ENCODE measurements at regions not wholly inside any gene's neighbourhood (a gene's known extent, or its start where the extent isn't known, plus 50 kb on each side); places are given as distances from the start of the nearest gene placed in this dataset.
A peak's percentile ranks its signal among the peaks of the same experiment; 100 is the strongest.

DNA sequence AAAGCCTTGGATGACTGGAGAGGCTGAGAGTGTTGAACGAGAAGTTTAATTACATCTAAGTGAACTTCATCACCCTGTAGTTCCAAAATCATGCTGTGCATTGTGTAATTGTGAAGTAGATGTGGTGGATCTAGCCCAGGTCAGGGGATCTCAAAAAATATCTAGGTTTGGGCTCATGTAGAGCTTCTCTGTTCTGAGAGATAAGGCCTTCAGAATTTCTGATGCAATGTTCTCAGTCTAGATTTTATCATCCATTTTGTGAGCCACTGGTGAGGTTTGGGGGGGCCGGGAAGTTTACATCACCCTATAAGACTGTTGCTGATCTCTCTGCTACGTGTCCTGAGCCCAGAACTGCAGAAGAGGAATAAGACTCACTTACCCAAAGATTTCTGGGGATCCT lies 719.4 kb downstream of the SOCS6 start:
- DNase-seq (ENCODE audit: low read depth) = no peak
- TF ChIP-seq, protein P1, sequence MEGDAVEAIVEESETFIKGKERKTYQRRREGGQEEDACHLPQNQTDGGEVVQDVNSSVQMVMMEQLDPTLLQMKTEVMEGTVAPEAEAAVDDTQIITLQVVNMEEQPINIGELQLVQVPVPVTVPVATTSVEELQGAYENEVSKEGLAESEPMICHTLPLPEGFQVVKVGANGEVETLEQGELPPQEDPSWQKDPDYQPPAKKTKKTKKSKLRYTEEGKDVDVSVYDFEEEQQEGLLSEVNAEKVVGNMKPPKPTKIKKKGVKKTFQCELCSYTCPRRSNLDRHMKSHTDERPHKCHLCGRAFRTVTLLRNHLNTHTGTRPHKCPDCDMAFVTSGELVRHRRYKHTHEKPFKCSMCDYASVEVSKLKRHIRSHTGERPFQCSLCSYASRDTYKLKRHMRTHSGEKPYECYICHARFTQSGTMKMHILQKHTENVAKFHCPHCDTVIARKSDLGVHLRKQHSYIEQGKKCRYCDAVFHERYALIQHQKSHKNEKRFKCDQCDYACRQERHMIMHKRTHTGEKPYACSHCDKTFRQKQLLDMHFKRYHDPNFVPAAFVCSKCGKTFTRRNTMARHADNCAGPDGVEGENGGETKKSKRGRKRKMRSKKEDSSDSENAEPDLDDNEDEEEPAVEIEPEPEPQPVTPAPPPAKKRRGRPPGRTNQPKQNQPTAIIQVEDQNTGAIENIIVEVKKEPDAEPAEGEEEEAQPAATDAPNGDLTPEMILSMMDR (IDR thresholded peaks at IDR 0.05; ENCODE audit: low read length, missing control alignments) = no peak
- H3K4me3 ChIP-seq (replicated peaks; ENCODE audit: low read depth, low read length) = no peak overlapping the region

DNA sequence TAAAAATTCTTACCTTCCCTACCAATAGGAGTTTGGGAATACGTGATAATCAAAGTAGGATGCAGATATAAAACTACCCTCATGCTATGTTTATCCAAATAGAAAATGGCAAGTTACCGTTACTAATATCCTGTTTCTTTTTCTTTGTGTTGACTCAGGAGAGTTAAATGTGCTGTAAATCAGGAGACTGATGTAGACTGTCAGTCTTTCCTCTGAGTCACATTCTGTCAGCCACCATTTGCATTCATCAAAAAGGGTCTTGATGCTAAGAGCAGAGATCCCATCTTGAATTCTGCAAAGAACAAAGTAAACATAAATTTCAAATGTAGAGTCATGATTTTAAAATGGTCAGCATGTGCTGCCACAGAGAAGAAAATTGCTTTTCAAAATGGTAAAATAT lies 712.8 kb downstream of the SOCS6 start:
- TF ChIP-seq, protein P1 (IDR thresholded peaks at IDR 0.05; ENCODE audit: low read length, missing control alignments) = no peak
- peak; percentile 13 for DNase-seq (ENCODE audit: low read depth)
- no peak overlapping the region for H3K4me3 ChIP-seq (replicated peaks; ENCODE audit: low read depth, low read length)

DNA sequence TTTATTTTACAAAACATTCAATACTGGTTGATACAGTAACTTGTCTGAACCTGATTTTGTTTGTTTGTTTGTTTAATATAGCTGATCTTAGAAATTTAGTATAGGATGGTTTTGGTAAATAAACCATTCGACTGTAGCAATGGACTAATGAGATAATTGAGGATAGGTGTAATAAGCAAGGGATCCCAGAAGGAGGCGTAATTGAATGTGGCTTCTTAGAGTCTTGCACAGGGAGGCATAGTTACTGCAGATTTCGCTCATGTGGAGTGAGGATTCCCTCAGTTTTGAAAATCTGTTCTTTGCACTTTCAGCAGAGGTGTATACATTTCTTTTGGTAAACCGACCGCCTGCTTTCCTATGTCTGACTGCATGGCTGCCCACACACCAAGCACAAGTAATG lies 709.6 kb downstream of the SOCS6 start:
- DNase-seq (ENCODE audit: low read depth) = peak; percentile 35
- TF ChIP-seq, protein P1 (IDR thresholded peaks at IDR 0.05; ENCODE audit: low read length, missing control alignments) = peak; percentile 31
- no peak overlapping the region for H3K4me3 ChIP-seq (replicated peaks; ENCODE audit: low read depth, low read length)

- TF ChIP-seq, protein P1 (IDR thresholded peaks at IDR 0.05; ENCODE audit: low read length, missing control alignments) = no peak
- H3K4me3 ChIP-seq (replicated peaks; ENCODE audit: low read depth, low read length) = no peak overlapping the region
- peak; percentile 48 for DNase-seq (ENCODE audit: low read depth)
Measured at GRCh38 chr18:70994116-70994515, 705.3 kb downstream of the SOCS6 start.

- DNase-seq (ENCODE audit: low read depth) = peak; percentile 40
- no peak overlapping the region for H3K4me3 ChIP-seq (replicated peaks; ENCODE audit: low read depth, low read length)
- TF ChIP-seq, protein P1 (IDR thresholded peaks at IDR 0.05; ENCODE audit: low read length, missing control alignments) = no peak
Measured at GRCh38 chr18:70991577-70991976, 702.7 kb downstream of the SOCS6 start.

- TF ChIP-seq, protein P1 (IDR thresholded peaks at IDR 0.05; ENCODE audit: low read length, missing control alignments) = no peak
- DNase-seq (ENCODE audit: low read depth) = no peak
- no peak overlapping the region for H3K4me3 ChIP-seq (replicated peaks; ENCODE audit: low read depth, low read length)
Measured at GRCh38 chr18:70985948-70986347, 697.1 kb downstream of the SOCS6 start.

- no peak overlapping the region for H3K4me3 ChIP-seq (replicated peaks; ENCODE audit: low read depth, low read length)
- TF ChIP-seq, protein P1 (IDR thresholded peaks at IDR 0.05; ENCODE audit: low read length, missing control alignments) = no peak
- DNase-seq (ENCODE audit: low read depth) = no peak
Measured at GRCh38 chr18:70982292-70982691, 693.4 kb downstream of the SOCS6 start.
